ENCODE measurements at regions not wholly inside any gene's neighbourhood (a gene's known extent, or its start where the extent isn't known, plus 50 kb on each side); places are given as distances from the start of the nearest gene placed in this dataset.

- TF ChIP-seq CTCF (IDR thresholded peaks at IDR 0.05): no peak
- no peak for TF ChIP-seq EZH2 (IDR thresholded peaks at IDR 0.05; ENCODE audit: borderline replicate concordance, insufficient read depth, low read depth, low read length, poor library complexity, severe bottlenecking)
These were observed 177.1 kb upstream of the GALNT15 start for GRCh38 chr3:15997274-15997943.
